ENCODE measurements at regions not wholly inside any gene's neighbourhood (a gene's known extent, or its start where the extent isn't known, plus 50 kb on each side); places are given as distances from the start of the nearest gene placed in this dataset.

DNA sequence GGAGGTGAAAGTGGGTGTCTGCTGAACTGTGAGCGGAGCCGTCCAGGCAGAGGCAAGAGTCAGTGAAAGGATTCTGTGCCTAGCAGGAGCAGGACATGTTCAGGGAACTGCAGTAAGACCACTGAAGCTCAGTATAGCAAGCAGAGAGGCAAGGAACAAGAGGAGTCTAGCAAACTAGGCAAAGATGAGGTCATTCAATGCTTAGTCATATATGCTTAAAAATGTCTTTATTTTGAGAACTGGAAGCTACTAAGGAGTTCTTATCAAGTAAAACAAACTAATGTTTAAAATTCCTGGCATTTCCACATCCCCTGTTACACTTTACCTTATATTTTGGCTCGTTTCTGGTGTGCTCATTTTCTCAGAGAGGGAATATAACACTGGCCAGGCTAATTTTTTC lies 913.4 kb downstream of the CBLN2 start:
- TF ChIP-seq FOXM1 (IDR thresholded peaks at IDR 0.05; ENCODE audit: borderline replicate concordance) (no peak), BHLHE40 (IDR thresholded peaks at IDR 0.05; ENCODE audit: borderline replicate concordance) (no peak)
